IPS DF 6.9 (cell line): ENCODE measurements at regions not wholly inside any gene's neighbourhood (a gene's known extent, or its start where the extent isn't known, plus 50 kb on each side); places are given as distances from the start of the nearest gene placed in this dataset.
A peak's percentile ranks its signal among the peaks of the same experiment; 100 is the strongest.
"Not testable (repeated sequence)": the region's sequence is repeated elsewhere in the genome, so short reads cannot be mapped to it uniquely, and the experiment has no call there.

Experiments
- DNase-seq: peaks from one replicate; pipeline ENCODE4 v3.0.0-alpha.2; 2013; ENCODE audit warnings: low read depth, low spot score
- H3K27ac ChIP-seq: one replicate; pipeline ENCODE4 v1.5.1; 2013; ENCODE audit warnings: low read length, control low read depth
- H3K27me3 ChIP-seq: 2 replicates; pipeline ENCODE4 v1.6.1; 2013; ENCODE audit warnings: mild to moderate bottlenecking, low read length; ENCODE audit not compliant: control insufficient read depth, insufficient read depth
- H3K36me3 ChIP-seq: 2 replicates; pipeline ENCODE4 v1.6.1; 2013; ENCODE audit warnings: low read length; ENCODE audit not compliant: control insufficient read depth, insufficient read depth
- H3K4me1 ChIP-seq: 2 replicates; pipeline ENCODE4 v1.6.1; 2013; ENCODE audit warnings: low read length; ENCODE audit not compliant: control insufficient read depth, insufficient read depth
- H3K4me3 ChIP-seq: 2 replicates; pipeline ENCODE4 v1.5.1; 2013; ENCODE audit warnings: mild to moderate bottlenecking, low read length
- H3K9me3 ChIP-seq: 2 replicates; pipeline ENCODE4 v1.6.1; 2013; ENCODE audit warnings: low read length, inconsistent platforms; ENCODE audit not compliant: control insufficient read depth, insufficient read depth
- WGBS: extraction: QIAGEN DNeasy Blood & Tissue Kit; methylation state at CpG from one replicate; pipeline ENCODE4 v1.1.7; 2013; ENCODE audit warnings: mixed read lengths, missing lambda C conversion rate; ENCODE audit not compliant: insufficient read length, insufficient coverage; 5-methylcytosine and 5-hydroxymethylcytosine counted together

- not testable (repeated sequence) for H3K9me3 ChIP-seq, H3K36me3 ChIP-seq, DNase-seq, H3K4me1 ChIP-seq, H3K4me3 ChIP-seq, H3K27me3 ChIP-seq
- no CpG with 5 or more reads among the region's 5 CpGs for WGBS
- peak overlapping the region; percentile 16 for H3K27ac ChIP-seq
Observed at GRCh38 chr17:53608208-53608607, 214.5 kb upstream of the KIF2B start.

- H3K27me3 ChIP-seq: no peaks in the 10 kb centered on the region
- no CpG with 5 or more reads among the region's 1 CpG for WGBS
- H3K9me3 ChIP-seq: no peaks in the 10 kb centered on the region
- DNase-seq: peak; percentile 54
- no peaks in the 10 kb centered on the region for H3K4me1 ChIP-seq
- H3K4me3 ChIP-seq: no peak overlapping the region
- H3K36me3 ChIP-seq: no peaks in the 10 kb centered on the region
- H3K27ac ChIP-seq: no peak overlapping the region
Observed at GRCh38 chr17:53607475-53607874, 215.3 kb upstream of the KIF2B start.

DNA sequence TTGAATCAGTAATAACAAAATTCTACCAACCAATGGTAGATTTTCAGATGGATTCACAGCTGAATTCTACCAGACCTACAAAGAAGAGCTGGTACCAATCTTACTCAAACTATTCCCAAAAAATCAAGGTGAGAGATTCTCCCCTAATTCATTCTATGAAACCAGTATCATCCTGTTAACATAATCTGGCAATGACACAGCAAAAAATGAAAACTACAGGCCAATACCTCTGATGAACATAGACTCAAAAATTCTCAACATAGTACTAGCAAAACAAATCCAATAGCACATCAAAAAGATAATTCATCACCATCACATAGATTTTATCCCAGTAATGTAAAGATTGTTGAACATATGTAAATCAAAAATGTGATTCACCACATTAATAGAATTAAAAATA, 234.4 kb upstream of the KIF2B start:
- no peak for DNase-seq
- no peaks in the 10 kb centered on the region for H3K9me3 ChIP-seq
- H3K27me3 ChIP-seq: no peaks in the 10 kb centered on the region
- no peaks in the 10 kb centered on the region for H3K4me1 ChIP-seq
- no peaks in the 10 kb centered on the region for H3K36me3 ChIP-seq
- H3K27ac ChIP-seq: no peak overlapping the region
- no peak overlapping the region for H3K4me3 ChIP-seq

GRCh38 chr17:53574038-53574437, 248.7 kb upstream of the KIF2B start:
- no peak for DNase-seq
- WGBS: no CpG with 5 or more reads among the region's 2 CpGs
- H3K27ac ChIP-seq: no peak overlapping the region
- no peaks in the 10 kb centered on the region for H3K9me3 ChIP-seq
- H3K4me3 ChIP-seq: no peak overlapping the region
- no peaks in the 10 kb centered on the region for H3K27me3 ChIP-seq
- no peaks in the 10 kb centered on the region for H3K36me3 ChIP-seq
- H3K4me1 ChIP-seq: no peaks in the 10 kb centered on the region

GRCh38 chr17:53571342-53571741, 251.4 kb upstream of the KIF2B start:
- Histone ChIP-seq H3K27me3 (no peaks in the 10 kb centered on the region), H3K36me3 (no peaks in the 10 kb centered on the region), H3K4me1 (no peaks in the 10 kb centered on the region), H3K27ac (no peak overlapping the region), H3K9me3 (no peaks in the 10 kb centered on the region), H3K4me3 (no peak overlapping the region)
- DNase-seq: no peak
- WGBS: no CpG with 5 or more reads among the region's 2 CpGs

- no peaks in the 10 kb centered on the region for H3K27me3 ChIP-seq
- H3K36me3 ChIP-seq: no peaks in the 10 kb centered on the region
- no peak overlapping the region for H3K4me3 ChIP-seq
- no peak for DNase-seq
- no peaks in the 10 kb centered on the region for H3K4me1 ChIP-seq
- H3K9me3 ChIP-seq: no peaks in the 10 kb centered on the region
- no peak overlapping the region for H3K27ac ChIP-seq
Observed at GRCh38 chr17:53570731-53571130, 252.0 kb upstream of the KIF2B start.

- DNase-seq: no peak
- Histone ChIP-seq H3K27ac (no peak overlapping the region), H3K4me3 (no peak overlapping the region), H3K4me1 (no peaks in the 10 kb centered on the region), H3K27me3 (no peaks in the 10 kb centered on the region), H3K36me3 (no peaks in the 10 kb centered on the region), H3K9me3 (no peaks in the 10 kb centered on the region)
- no CpG with 5 or more reads among the region's 1 CpG for WGBS
Observed at GRCh38 chr17:53560953-53561352, 261.8 kb upstream of the KIF2B start.

DNA sequence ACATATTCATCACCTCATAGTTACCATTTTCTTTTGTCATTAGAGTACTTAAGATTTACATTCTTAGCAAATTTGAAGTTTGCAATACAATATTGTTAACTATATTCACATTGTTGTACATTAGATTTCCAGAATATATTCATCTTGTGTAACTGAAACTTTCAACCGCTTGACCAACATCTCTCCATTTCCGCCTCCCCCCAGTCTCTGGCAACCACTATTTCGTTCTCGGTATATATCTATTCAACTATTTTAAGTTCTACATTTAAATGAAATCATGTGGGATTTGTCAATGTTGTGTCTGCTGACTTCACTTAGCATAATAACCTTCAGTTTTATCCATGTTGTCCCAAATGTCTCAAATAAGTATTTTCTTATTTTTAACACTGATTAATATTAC, 274.5 kb upstream of the KIF2B start:
- H3K27ac ChIP-seq: no peak overlapping the region
- no CpG with 5 or more reads among the region's 4 CpGs for WGBS
- no peak for DNase-seq

GRCh38 chr17:53543472-53543871, 279.3 kb upstream of the KIF2B start:
- Histone ChIP-seq H3K27ac (no peak overlapping the region), H3K9me3 (no peaks in the 10 kb centered on the region), H3K27me3 (no peaks in the 10 kb centered on the region), H3K36me3 (no peaks in the 10 kb centered on the region), H3K4me3 (no peak overlapping the region), H3K4me1 (no peaks in the 10 kb centered on the region)
- no peak for DNase-seq
- no CpG with 5 or more reads among the region's 4 CpGs for WGBS

More for the DNA sequence above, 274.5 kb upstream of the KIF2B start:
- H3K4me3 ChIP-seq: no peak overlapping the region
- H3K9me3 ChIP-seq: no peaks in the 10 kb centered on the region
- no peaks in the 10 kb centered on the region for H3K27me3 ChIP-seq
- H3K4me1 ChIP-seq: no peaks in the 10 kb centered on the region
- no peaks in the 10 kb centered on the region for H3K36me3 ChIP-seq

DNA sequence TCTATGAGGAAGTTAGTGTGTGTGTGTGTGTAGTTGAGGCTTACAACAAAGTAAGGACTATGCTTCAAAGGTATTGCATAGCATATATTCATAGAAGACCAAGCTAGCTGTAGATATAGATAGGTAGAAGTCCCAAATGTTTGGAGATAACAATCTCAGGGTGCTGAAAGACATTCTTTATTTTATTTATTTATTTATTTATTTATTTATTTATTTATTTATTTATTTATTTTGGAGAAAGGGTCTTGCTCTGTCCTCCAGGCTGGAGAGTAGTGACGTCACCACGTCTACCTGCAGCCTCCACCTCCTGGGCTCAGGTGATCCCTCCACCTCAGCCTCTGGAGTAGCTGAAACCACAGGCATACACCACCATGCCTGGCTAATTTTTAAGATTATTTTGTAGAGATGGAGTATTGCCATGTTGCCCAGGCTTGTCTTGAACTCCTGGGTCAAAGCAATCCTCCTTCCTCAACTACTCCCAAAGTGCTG, 284.6 kb upstream of the KIF2B start:
- Histone ChIP-seq H3K4me3 (no peak overlapping the region), H3K27ac (no peak overlapping the region), H3K9me3 (no peaks in the 10 kb centered on the region), H3K4me1 (no peaks in the 10 kb centered on the region), H3K27me3 (no peaks in the 10 kb centered on the region), H3K36me3 (no peaks in the 10 kb centered on the region)
- no peak for DNase-seq
- no CpG with 5 or more reads among the region's 2 CpGs for WGBS

DNA sequence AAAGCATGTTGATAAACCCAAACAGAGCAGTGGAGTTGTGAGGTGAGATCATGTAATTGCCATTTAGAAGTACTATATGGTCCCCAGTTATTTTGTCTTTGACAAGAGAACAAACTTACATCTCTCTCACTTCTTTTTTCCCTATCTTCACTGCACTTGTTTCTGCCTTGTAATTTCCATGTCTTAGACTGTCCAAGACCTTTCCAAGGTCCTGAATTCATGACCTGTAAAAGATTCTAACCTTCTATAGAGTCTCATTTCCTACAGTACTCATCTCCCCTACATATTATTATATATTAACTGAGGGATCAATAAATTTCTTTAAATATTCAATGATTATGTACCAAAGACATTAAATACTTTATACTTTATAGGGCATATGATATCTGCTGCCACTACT, 295.3 kb upstream of the KIF2B start:
- Histone ChIP-seq H3K27ac (no peak overlapping the region), H3K9me3 (no peaks in the 10 kb centered on the region), H3K36me3 (no peaks in the 10 kb centered on the region), H3K27me3 (no peaks in the 10 kb centered on the region), H3K4me3 (no peak overlapping the region), H3K4me1 (no peaks in the 10 kb centered on the region)
- no peak for DNase-seq
